K562 (cell line): ENCODE measurements at regions not wholly inside any gene's neighbourhood (a gene's known extent, or its start where the extent isn't known, plus 50 kb on each side); places are given as distances from the start of the nearest gene placed in this dataset.

Experiments used
- ATAC-seq: fragments of 200-7000 bp; cut with Tn5 transposase; 3 replicates; pipeline ENCODE4 v1.9.1; 2020; ENCODE audit warnings: moderate library complexity
- BruUV-seq: library from RNA; stranded (reverse); fragments of 400-500 nt; replicated peaks from 2 replicates; lab custom pipeline; 2021; lab: Mats Ljungman, UMichigan
- CTCF ChIA-PET: fragments of 300-600 bp; formaldehyde crosslinking; extraction: SDS; loops from one replicate; lab custom pipeline; 2021; ENCODE audit warnings: low intra/inter-chr PET ratio; lab: Yijun Ruan, JAX
- POLR2A ChIA-PET: fragments of 300-600, 350-650 bp; sonication (Branson Sonifier 250); formaldehyde crosslinking; extraction: SDS; loops from one replicate; lab custom pipeline; 2021; ENCODE audit warnings: antibody characterized with exemption, inconsistent platforms; lab: Yijun Ruan, JAX
- DNase-seq, 4 experiments: peaks; one replicate each; pipeline versions ENCODE4 v3.0.0 to v3.0.0-alpha.2; 2011 to 2018; ENCODE audit warnings: low spot score in 3 of 4, mixed read lengths in 3 of 4; ENCODE audit errors: extremely low read depth in 1 of 4
- FAIRE-seq: peaks from 2 replicates; lab custom pipeline; 2011; peaks lifted over from hg19 to GRCh38; lab: Jason Lieb, UNC
- H2AFZ ChIP-seq: 2 replicates; pipeline ENCODE4 v1.6.0; 2011; ENCODE audit warnings: low read depth, low read length, control low read depth, inconsistent platforms
- H3K27ac ChIP-seq: fragments of 200-600 bp; 3 replicates; pipeline ENCODE4 v1.8.0; 2011; ENCODE audit warnings: low read depth, mild to moderate bottlenecking, control low read depth, inconsistent platforms, low read length, moderate library complexity, mixed read lengths; ENCODE audit errors: extremely low read depth
- H3K27me3 ChIP-seq, 2 experiments: fragments of 300-600 bp in 1 of 2; 2 replicates in 1 of 2; 3 replicates in 1 of 2; pipeline versions ENCODE4 v1.6.0 to v1.8.0; 2011; ENCODE audit warnings: inconsistent platforms in 2 of 2, low read length in 2 of 2, mild to moderate bottlenecking in 1 of 2, mixed read lengths in 1 of 2, moderate library complexity in 1 of 2; ENCODE audit not compliant: control insufficient read depth in 2 of 2, insufficient read depth in 2 of 2
- H3K36me3 ChIP-seq: fragments of 300-600 bp; 3 replicates; pipeline ENCODE4 v1.8.0; 2011; ENCODE audit warnings: mild to moderate bottlenecking, low read length, inconsistent platforms; ENCODE audit not compliant: control insufficient read depth, insufficient read depth
- H3K4me1 ChIP-seq, 2 experiments: fragments of 200-600 bp in 1 of 2; replicated peaks in 1 of 2; 2 replicates in 1 of 2; 3 replicates in 1 of 2; pipeline versions ENCODE4 v1.5.1 to v1.8.0; 2011; ENCODE audit warnings: inconsistent platforms in 2 of 2, low read length in 2 of 2, mild to moderate bottlenecking in 1 of 2, mixed read lengths in 1 of 2, moderate library complexity in 1 of 2; ENCODE audit not compliant: control insufficient read depth in 2 of 2, insufficient read depth in 2 of 2
- H3K4me2 ChIP-seq: 2 replicates; pipeline ENCODE4 v1.6.1; 2011; ENCODE audit warnings: low read length, control low read depth, inconsistent platforms, mixed read lengths; ENCODE audit not compliant: insufficient read depth
- H3K4me3 ChIP-seq: fragments of 200-600 bp; sonication (generic), shearing (Covaris generic); 2 replicates; pipeline ENCODE4 v1.5.1; 2016; ENCODE audit warnings: control low read depth, inconsistent platforms
- H3K79me2 ChIP-seq: fragments of 200-600 bp; 3 replicates; pipeline ENCODE4 v1.8.0; 2011; ENCODE audit warnings: low read length, inconsistent platforms; ENCODE audit not compliant: control insufficient read depth, insufficient read depth
- H3K9ac ChIP-seq, 2 experiments: 2 replicates each; pipeline versions ENCODE4 v1.6.0 to v1.6.1; 2011; ENCODE audit warnings: low read depth in 2 of 2, low read length in 2 of 2, control low read depth in 1 of 2, inconsistent platforms in 1 of 2, mild to moderate bottlenecking in 1 of 2, mixed read lengths in 1 of 2; ENCODE audit not compliant: insufficient read depth in 1 of 2
- H3K9me1 ChIP-seq: one replicate; pipeline ENCODE4 v1.6.0; 2011; ENCODE audit warnings: inconsistent platforms, mild to moderate bottlenecking, low read length, moderate library complexity; ENCODE audit not compliant: control insufficient read depth, insufficient read depth
- H3K9me3 ChIP-seq: replicated peaks from 2 replicates; pipeline ENCODE4 v1.5.1; 2011; ENCODE audit warnings: low read depth, low read length, inconsistent platforms; ENCODE audit not compliant: control insufficient read depth, insufficient read depth
- H4K20me1 ChIP-seq: replicated peaks from 2 replicates; pipeline ENCODE4 v1.6.1; 2011; ENCODE audit warnings: low read length, inconsistent platforms, mixed read lengths; ENCODE audit not compliant: control insufficient read depth, insufficient read depth
- POLR2H ChIP-seq: IDR thresholded peaks from 2 replicates; pipeline ENCODE4 v1.6.1; 2016; ENCODE audit warnings: missing genetic modification characterization, low read depth, mild to moderate bottlenecking, control low read depth, missing compliant biosample characterization, moderate library complexity
- ZBTB40 ChIP-seq, 2 experiments: fragments of 450-650 bp in 1 of 2; sonication (generic) in 1 of 2; formaldehyde crosslinking in 1 of 2; IDR thresholded peaks; 2 replicates each; pipeline versions ENCODE4 v1.7.1 to v1.9.0; 2016 to 2022; ENCODE audit warnings: inconsistent platforms in 1 of 2, mild to moderate bottlenecking in 1 of 2, missing genetic modification reagents in 1 of 2
- WGBS: fragments of 100-300 bp; shearing (Covaris generic); methylation state at CpG from one replicate; pipeline ENCODE4 v1.1.6; 2016; ENCODE audit warnings: low coverage, mixed read lengths; ENCODE audit not compliant: insufficient coverage; ENCODE audit errors: missing lambda C conversion rate; 5-methylcytosine and 5-hydroxymethylcytosine counted together
- in situ Hi-C: fragments of 300-500 bp; cut with MboI; formaldehyde crosslinking; loops from 4 replicates; pipeline ENCODE4 v1.15.0; 2018; ENCODE audit warnings: inconsistent platforms, mixed read lengths
- intact Hi-C: fragments of 100-400 bp; cut with micrococcal nuclease; formaldehyde crosslinking; loops from 2 replicates; pipeline ENCODE4 v1.14.2; 2022
- TF ChIP-seq, protein P1 (sequence below): fragments of 450-650 bp; IDR thresholded peaks from 2 replicates; pipeline ENCODE4 v1.6.1; 2017; ENCODE audit warnings: mild to moderate bottlenecking, moderate library complexity
- TF ChIP-seq, protein P2 (sequence below): fragments of 250-450 bp; sonication (Bioruptor Pico); IDR thresholded peaks from 2 replicates; pipeline ENCODE4 v1.8.0; 2021; ENCODE audit warnings: mild to moderate bottlenecking, moderate library complexity

DNA sequence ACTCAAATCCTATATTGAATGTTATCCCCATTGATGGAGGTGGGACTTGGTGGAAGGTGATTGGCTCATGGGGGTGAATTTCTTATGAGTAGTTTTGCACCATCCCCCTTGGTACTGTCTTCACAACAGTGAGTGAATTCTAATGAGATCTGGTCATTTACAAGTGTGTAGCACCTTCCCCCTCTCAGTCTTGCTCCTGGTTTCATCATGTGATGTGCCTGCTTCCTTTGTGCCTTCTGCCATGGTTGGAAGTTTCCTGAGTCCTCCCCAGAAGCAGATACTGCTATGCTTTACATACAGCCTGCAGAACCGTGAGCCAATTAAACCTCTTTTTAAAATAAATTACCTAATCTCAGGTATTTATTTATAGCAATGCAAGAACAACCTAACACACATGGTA is 302.4 kb upstream of the KITLG start:
- DNase-seq = no peak
- in situ Hi-C loops (no loop called here), intact Hi-C loops (no loop called here)
- Histone ChIP-seq H4K20me1 (no peaks in the 10 kb centered on the region), H3K4me1 (no peaks in the 10 kb centered on the region), H3K4me3 (no peak overlapping the region), H3K4me2 (no peak overlapping the region), H3K9ac (no peak overlapping the region), H3K9me1 (no peaks in the 10 kb centered on the region), H2AFZ (no peak overlapping the region), H3K36me3 (no peaks in the 10 kb centered on the region), H3K27me3 (no peaks in the 10 kb centered on the region), H3K79me2 (no peaks in the 10 kb centered on the region), H3K9me3 (no peaks in the 10 kb centered on the region), H3K27ac (no peak overlapping the region)
- ChIA-PET CTCF (no interaction called here), POLR2A (no interaction called here)
- BruUV-seq = no TSS peak
- no peak for ATAC-seq
- 6% methylated on average over 1 of the region's 1 CpG for WGBS
- FAIRE-seq = no peak
- TF ChIP-seq, protein P1, sequence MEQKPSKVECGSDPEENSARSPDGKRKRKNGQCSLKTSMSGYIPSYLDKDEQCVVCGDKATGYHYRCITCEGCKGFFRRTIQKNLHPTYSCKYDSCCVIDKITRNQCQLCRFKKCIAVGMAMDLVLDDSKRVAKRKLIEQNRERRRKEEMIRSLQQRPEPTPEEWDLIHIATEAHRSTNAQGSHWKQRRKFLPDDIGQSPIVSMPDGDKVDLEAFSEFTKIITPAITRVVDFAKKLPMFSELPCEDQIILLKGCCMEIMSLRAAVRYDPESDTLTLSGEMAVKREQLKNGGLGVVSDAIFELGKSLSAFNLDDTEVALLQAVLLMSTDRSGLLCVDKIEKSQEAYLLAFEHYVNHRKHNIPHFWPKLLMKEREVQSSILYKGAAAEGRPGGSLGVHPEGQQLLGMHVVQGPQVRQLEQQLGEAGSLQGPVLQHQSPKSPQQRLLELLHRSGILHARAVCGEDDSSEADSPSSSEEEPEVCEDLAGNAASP = no peak
- TF ChIP-seq, protein P2, sequence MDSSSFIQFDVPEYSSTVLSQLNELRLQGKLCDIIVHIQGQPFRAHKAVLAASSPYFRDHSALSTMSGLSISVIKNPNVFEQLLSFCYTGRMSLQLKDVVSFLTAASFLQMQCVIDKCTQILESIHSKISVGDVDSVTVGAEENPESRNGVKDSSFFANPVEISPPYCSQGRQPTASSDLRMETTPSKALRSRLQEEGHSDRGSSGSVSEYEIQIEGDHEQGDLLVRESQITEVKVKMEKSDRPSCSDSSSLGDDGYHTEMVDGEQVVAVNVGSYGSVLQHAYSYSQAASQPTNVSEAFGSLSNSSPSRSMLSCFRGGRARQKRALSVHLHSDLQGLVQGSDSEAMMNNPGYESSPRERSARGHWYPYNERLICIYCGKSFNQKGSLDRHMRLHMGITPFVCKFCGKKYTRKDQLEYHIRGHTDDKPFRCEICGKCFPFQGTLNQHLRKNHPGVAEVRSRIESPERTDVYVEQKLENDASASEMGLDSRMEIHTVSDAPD (CRISPR knock-in tag) = no peak
- TF ChIP-seq ZBTB40 (IDR thresholded peaks at IDR 0.05) = no peak
- TF ChIP-seq ZBTB40 (CRISPR knock-in tag; IDR thresholded peaks at IDR 0.05) = no peak
- 0 out of 2 replicates have a peak, but pooled peaks have one; percentile 46 for TF ChIP-seq POLR2H (tag)
